VCaP (cell line): ENCODE measurements at regions not wholly inside any gene's neighbourhood (a gene's known extent, or its start where the extent isn't known, plus 50 kb on each side); places are given as distances from the start of the nearest gene placed in this dataset.
"Not testable (repeated sequence)": the region's sequence is repeated elsewhere in the genome, so short reads cannot be mapped to it uniquely, and the experiment has no call there.

ENCODE experiments used
- H3K27ac ChIP-seq: fragments of 450-650 bp; 2 replicates; pipeline ENCODE4 v1.5.1; 2017
- CTCF ChIP-seq: fragments of 450-650 bp; conservative IDR thresholded peaks from 2 replicates; pipeline ENCODE4 v1.5.1; 2017; ENCODE audit warnings: mild to moderate bottlenecking, moderate library complexity

- TF ChIP-seq CTCF = no peak
- no peak overlapping the region for H3K27ac ChIP-seq
Observed at GRCh38 chr5:53782620-53783019, 222.2 kb downstream of the NDUFS4 start.

GRCh38 chr5:53783624-53784228 lies 223.3 kb downstream of the NDUFS4 start:
- H3K27ac ChIP-seq = no peak overlapping the region; the same call in 1 of the 2 replicates

GRCh38 chr5:53784596-53784995 lies 224.2 kb downstream of the NDUFS4 start:
- peak overlapping the region; percentile 45 for H3K27ac ChIP-seq
- TF ChIP-seq CTCF = no peak

More at GRCh38 chr5:53783624-53784228, 223.3 kb downstream of the NDUFS4 start:
- no peak for TF ChIP-seq CTCF

GRCh38 chr5:53785924-53786323 lies 225.5 kb downstream of the NDUFS4 start:
- peak overlapping the region; percentile 45 for H3K27ac ChIP-seq
- no peak for TF ChIP-seq CTCF

DNA sequence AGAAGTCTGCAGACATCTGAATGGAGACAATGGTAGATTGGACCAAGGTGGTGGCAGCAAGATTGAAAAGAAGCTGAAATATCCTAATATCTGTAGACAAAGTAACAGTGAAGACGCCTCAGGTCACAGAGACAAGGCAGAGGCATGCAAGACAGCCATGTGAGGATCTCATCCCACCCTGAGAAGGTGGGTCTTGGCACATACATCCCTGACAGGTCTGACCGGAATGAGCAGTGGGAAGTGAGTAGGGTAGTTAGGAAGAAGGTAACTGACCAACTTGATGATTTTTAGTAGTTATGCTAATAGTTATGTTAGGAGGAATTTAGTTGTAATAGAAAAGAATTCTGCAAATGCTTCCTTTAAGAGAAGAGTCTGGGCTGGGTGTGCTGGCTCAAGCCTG lies 229.6 kb downstream of the NDUFS4 start:
- no peak for TF ChIP-seq CTCF
- H3K27ac ChIP-seq = no peak overlapping the region

DNA sequence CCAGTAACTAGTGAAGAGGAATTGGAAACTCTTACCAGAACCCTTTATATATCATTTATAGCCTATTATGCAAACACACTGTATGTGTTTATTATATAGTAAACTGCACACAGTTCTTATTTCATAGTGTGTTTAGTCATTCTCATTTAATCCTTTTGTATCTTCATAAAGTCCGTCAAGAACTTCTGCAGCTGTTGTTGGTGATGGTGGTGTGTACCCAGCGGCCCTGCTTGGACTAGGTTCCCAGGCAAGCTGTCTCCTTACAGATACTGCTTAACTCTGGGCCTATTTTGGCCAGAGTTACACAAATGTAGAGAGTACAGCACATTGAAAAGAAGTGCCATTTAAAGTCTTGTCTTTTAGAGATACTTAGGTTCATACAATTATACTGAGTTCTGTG lies 231.9 kb downstream of the NDUFS4 start:
- TF ChIP-seq CTCF = no peak
- no peak overlapping the region for H3K27ac ChIP-seq

DNA sequence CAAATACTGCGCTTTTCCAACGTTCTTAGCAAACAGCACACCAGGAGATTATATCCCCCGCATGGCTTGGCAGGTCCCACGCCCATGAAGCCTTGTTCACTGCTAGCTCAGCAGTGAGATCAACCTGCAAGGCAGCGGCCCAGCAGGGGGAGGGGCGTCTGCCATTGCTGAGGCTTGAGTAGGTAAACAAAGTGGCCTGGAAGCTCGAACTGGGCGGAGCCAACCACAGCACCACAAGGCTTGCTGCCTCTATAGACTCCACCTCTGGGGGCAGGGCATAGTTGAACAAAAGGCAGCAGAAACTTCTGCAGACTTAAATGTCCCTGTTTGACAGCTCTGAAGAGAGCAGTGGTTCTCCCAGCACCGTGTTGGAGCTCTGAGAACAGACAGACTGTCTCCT lies 239.2 kb downstream of the NDUFS4 start:
- not testable (repeated sequence) for H3K27ac ChIP-seq

GRCh38 chr5:53808392-53808791 lies 248.0 kb downstream of the NDUFS4 start:
- H3K27ac ChIP-seq = not testable (repeated sequence)

GRCh38 chr5:53814819-53815218 lies 254.4 kb downstream of the NDUFS4 start:
- no peak for TF ChIP-seq CTCF
- H3K27ac ChIP-seq = no peak overlapping the region
